Fibroblast of skin of left quadriceps (primary cell): ENCODE measurements at regions not wholly inside any gene's neighbourhood (a gene's known extent, or its start where the extent isn't known, plus 50 kb on each side); places are given as distances from the start of the nearest gene placed in this dataset.

Experiments used
- DNase-seq, 2 experiments: peaks; one replicate each; pipeline ENCODE4 v3.0.0-alpha.2; 2013; ENCODE audit warnings: low read depth in 2 of 2

GRCh38 chr15:94535298-94536048, 304.1 kb downstream of the MCTP2 start:
- DNase-seq, result no peak

DNA sequence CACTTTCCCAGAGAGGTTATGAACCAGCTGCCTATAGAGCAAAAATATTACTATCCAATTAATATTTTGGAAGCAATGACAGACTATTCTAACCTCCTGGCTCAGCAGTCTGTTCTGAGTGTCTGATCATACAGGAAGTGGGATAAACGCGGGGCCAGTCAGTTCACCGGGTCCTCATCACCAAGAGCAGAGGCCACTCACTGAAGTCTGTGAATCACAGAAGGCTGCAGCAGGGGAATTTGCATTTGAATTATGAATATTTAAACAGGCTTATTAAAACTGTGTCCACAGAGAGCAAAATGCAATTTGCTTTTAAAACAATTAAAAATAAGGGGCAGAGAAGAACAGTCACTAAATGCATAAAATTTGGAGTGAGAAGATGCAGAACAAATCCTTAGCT, 305.2 kb downstream of the MCTP2 start:
- no peak for DNase-seq

GRCh38 chr15:94538280-94538679, 306.9 kb downstream of the MCTP2 start:
- DNase-seq, result no peak

DNA sequence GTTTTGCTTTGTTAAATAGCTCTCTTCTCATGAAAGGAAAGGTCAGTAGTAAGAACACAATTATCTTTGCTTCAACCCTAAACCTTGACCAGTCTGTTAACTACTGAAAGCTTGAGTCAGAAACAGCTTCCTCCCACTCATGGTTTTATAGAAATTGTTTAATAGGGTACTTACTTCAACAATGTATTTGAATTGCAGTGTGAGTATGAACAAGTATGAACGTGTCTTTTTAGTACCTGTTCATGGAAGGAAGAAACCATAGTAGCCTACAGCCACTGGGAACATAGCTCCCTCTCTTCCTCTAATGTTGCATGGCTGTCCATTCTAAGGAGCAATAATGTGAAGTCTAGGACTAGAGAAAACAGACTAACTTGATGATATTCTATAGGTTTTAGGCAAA, 311.0 kb downstream of the MCTP2 start:
- DNase-seq, result no peak

DNA sequence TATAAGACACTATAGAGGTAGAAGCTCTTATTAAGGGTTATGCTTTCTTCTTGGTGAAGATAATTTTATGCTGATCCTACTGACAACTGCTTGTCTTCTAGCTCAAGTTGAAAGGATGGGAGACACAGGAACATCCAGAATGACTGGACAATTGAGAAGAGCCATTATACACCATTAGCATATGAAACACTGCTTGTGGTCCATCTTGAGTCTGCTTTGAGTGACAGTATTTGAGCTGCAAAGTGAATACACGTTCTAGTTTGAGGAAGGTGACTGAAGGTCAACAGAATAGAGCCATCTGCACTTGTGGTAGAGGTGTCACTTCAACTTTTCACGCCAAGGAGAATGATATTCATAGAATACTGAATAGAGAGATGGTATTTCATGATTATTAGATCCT, 315.4 kb downstream of the MCTP2 start:
- no peak for DNase-seq

- no peak for DNase-seq
Observed at GRCh38 chr15:94547711-94548110, 316.4 kb downstream of the MCTP2 start.

DNA sequence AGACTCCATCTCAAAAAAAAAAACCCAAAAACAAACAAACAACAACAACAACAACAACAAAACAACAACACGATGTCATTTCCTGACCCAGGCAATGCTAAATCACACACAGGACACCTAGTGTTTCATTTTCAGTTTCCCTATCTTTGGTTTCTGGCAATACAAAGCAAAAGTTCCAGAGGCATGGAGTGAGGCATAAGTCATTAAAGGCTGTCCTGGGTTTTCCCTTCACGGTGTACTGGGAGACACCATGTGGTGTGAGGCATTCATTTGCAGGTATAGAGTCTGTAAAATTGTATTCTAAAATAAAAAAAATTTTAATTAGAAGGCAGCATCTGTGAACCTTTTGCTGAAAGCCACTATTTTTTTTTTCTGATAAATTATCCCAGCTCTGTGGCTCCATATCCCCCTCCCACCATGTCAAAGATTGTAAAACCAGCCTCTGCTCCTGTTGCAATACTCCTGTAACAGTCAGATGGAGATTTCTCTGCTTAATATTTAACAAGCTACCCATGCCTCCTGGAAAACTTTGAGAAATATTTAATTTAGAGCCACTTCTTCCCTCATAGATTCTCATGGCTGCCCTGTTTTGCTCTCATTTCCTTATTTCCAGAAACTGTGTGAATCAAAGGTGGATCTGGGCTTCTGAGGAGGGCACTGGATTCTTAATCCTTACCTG, 324.6 kb downstream of the MCTP2 start:
- DNase-seq, result no peak

DNA sequence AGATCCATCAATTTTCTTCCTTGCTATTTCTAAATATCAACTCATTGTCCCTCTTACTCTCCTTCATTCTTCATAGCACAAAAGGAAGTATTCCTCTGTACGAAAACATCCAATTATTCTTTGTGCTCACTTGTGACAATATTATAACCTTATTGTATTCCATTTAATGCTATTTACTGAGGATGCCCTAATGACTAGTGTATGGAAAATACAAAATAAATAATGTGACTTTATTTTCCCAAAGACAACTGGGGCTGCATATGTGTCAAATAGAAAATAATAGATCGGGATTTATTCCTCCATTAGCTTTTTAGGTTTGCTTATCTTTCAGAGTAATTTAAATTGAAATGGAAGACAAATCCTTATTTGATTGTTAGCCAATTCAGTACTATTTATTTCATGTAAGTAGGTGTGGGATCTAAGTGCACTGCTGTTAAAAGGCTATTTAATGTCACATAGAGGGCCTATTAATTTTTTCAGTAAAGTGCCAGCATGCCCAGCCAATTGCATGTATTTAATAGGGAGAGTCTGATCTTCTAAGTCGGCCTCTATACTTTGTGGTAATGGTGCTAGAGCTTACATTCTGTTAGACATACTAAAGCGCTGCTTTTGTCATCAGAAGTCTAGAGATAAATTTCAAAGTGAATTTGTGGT, 329.8 kb downstream of the MCTP2 start:
- DNase-seq, result no peak

GRCh38 chr15:94563456-94563855, 332.1 kb downstream of the MCTP2 start:
- DNase-seq, result no peak

GRCh38 chr15:94576889-94577533, 345.6 kb downstream of the MCTP2 start:
- no peak for DNase-seq

GRCh38 chr15:94579286-94579685, 347.9 kb downstream of the MCTP2 start:
- DNase-seq, result no peak

- DNase-seq, result no peak
Observed at GRCh38 chr15:94580211-94580885, 349.0 kb downstream of the MCTP2 start.

- DNase-seq, result no peak
Observed at GRCh38 chr15:94582368-94582767, 351.0 kb downstream of the MCTP2 start.

- DNase-seq, result no peak
Observed at GRCh38 chr15:94584833-94585244, 353.5 kb downstream of the MCTP2 start.

DNA sequence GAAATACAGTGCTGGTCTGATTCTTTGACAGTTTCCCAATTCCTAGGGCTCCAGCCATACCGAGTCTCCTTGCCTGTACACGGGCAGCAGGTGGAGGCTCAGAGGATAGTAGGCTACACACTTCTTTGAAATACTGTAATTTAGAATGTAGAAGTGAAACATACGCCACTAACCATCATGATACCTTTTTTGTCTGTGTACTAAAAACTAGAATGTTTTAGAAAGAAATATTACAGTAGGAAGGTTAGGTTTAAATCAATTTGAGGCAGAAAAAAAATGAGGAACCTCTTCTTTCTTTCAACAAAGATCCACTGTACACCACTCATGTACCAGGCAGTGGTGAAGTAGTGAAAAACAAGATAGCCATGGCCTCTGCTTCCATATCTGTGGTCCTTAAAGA, 354.7 kb downstream of the MCTP2 start:
- DNase-seq, result no peak

DNA sequence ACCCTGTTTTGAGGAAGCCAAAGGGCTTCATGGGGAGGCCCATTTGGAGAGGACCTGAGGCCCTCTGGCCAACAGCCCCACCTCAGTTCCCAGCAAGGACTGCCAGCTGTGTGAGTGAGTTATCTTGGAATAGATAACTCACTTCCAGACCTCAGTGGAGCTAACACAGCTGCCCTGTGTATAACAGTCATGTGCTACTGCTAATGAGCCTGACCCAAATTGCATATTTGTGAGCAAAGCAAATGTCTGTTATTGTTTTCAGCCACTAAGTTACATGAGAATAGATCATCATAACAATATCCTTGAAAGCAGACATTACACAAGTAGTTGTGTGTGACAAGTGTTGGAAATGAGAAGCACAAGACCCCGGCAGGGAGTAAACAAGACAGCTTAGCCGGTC, 355.8 kb downstream of the MCTP2 start:
- DNase-seq, result no peak

DNA sequence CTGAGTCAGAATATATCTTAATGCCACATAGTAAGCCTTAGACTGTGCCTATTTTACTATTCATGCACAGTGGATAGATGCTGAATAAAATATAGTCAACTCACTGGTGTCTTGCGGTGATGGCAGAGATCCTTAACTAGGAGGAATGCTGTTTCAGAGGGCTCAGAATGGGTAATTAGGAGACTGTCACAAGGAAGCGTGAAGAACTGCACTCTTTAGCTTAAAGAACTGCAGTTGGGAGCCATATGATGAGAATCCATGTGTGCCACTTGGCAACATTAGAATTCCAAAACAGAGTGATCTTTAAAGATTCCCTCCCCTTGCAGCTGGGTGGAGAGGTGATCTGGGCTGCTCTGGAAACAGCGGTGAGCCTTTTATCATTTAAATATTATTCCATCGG, 357.6 kb downstream of the MCTP2 start:
- DNase-seq, result no peak

DNA sequence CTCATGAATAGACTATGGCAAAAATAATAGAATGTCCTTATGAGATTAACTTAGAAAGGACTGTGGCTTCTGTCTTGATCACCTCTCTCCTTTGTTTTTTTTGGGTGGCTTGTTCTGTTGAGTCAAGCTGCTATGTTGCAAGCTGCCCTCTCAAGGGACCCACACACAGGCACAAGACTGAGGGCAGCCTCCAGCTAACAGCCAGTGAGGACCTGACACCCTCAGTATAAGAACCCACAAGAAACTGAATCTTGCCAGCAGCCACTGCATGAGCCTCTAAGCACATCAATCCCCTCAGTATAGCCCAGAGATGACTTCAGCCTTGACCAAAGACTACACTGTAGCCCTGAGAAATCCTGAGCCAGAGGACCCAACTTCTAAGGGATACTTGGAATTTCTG, 361.1 kb downstream of the MCTP2 start:
- no peak for DNase-seq

- DNase-seq, result no peak
Observed at GRCh38 chr15:94596707-94597106, 365.3 kb downstream of the MCTP2 start.

DNA sequence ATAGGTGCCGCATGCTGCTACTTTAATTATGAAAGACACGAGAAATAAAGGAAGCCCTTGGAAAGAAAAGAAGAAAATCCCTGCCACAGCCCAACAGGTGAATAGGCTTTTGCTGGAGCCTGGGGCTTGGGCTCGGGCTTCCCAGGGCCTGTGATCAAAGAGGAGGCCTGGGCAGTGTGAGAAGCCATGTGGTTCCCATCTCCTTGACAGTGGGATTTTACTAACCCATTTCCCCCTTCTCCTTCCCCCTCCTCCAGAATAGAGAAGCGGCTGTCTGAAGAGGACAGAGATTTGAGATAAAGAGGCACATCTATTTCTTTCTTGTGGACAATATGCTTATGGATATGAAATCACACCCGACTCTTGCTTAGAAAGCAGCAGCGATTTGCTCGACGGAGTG, 369.1 kb downstream of the MCTP2 start:
- no peak for DNase-seq

DNA sequence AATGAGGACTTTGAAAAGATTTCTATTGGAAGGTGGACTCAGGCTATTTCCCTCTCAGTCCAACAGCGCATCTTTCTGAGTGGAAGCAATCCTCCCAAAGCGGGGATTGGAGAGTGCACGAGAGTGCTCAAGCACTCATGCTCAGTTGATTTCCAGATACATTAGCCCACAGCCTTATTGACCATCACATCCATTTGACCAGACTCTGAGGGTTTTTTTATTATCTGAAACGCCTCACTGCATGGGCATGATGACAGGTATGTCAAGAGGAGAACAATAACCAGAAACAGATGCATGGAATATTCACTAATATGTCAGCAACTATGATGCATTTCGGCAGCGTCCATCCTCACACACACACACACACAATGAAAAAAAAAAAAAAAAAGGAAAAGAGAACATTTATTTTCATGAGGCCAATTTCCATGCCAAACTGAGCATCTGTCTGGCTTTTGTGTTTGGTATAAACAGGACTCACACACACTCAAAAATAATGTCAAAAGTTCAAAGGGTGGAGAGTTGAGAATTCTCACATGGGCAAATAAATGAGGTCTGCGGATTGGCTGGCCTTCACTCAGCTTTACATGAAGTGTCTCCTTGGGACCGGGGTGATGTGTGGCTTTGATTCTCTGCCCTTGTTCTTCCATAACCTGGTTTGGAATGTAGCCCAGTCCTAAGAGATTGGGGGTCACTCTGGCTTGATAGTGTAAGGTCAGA, 371.6 kb downstream of the MCTP2 start:
- no peak for DNase-seq
